ENCODE measurements at regions not wholly inside any gene's neighbourhood (a gene's known extent, or its start where the extent isn't known, plus 50 kb on each side); places are given as distances from the start of the nearest gene placed in this dataset.
"Not testable (repeated sequence)": the region's sequence is repeated elsewhere in the genome, so short reads cannot be mapped to it uniquely, and the experiment has no call there.

GRCh38 chr11:115653076-115653475 is 148.9 kb upstream of the CADM1 start:
- DNase-seq (ENCODE audit: low spot score): no peak

- no peak for DNase-seq (ENCODE audit: low spot score)
Observed at GRCh38 chr11:115652496-115652895, 148.3 kb upstream of the CADM1 start.

- DNase-seq (ENCODE audit: low spot score): no peak
Observed at GRCh38 chr11:115652094-115652493, 147.9 kb upstream of the CADM1 start.

GRCh38 chr11:115649461-115649860 is 145.2 kb upstream of the CADM1 start:
- DNase-seq (ENCODE audit: low spot score): no peak

- DNase-seq (ENCODE audit: low spot score): peak; percentile 80
Observed at GRCh38 chr11:115645631-115646317, 141.6 kb upstream of the CADM1 start.

GRCh38 chr11:115644856-115645255 is 140.6 kb upstream of the CADM1 start:
- DNase-seq (ENCODE audit: low spot score): no peak

GRCh38 chr11:115643549-115644270 is 139.5 kb upstream of the CADM1 start:
- DNase-seq (ENCODE audit: low spot score): no peak

- DNase-seq (ENCODE audit: low spot score): no peak
Observed at GRCh38 chr11:115642660-115643059, 138.4 kb upstream of the CADM1 start.

GRCh38 chr11:115637599-115638241 is 133.5 kb upstream of the CADM1 start:
- DNase-seq (ENCODE audit: low spot score): no peak

GRCh38 chr11:115636753-115637527 is 132.7 kb upstream of the CADM1 start:
- no peak for DNase-seq (ENCODE audit: low spot score)

- DNase-seq (ENCODE audit: low spot score): not testable (repeated sequence)
Observed at GRCh38 chr11:115633977-115634376, 129.8 kb upstream of the CADM1 start.

- no peak for DNase-seq (ENCODE audit: low spot score)
Observed at GRCh38 chr11:115632061-115632460, 127.8 kb upstream of the CADM1 start.

GRCh38 chr11:115631609-115632008 is 127.4 kb upstream of the CADM1 start:
- no peak for DNase-seq (ENCODE audit: low spot score)

- no peak for DNase-seq (ENCODE audit: low spot score)
Observed at GRCh38 chr11:115630214-115630613, 126.0 kb upstream of the CADM1 start.

- DNase-seq (ENCODE audit: low spot score): no peak
Observed at GRCh38 chr11:115629456-115630015, 125.3 kb upstream of the CADM1 start.

- no peak for DNase-seq (ENCODE audit: low spot score)
Observed at GRCh38 chr11:115627666-115628460, 123.6 kb upstream of the CADM1 start.

GRCh38 chr11:115627071-115627470 is 122.9 kb upstream of the CADM1 start:
- no peak for DNase-seq (ENCODE audit: low spot score)

GRCh38 chr11:115626414-115626813 is 122.2 kb upstream of the CADM1 start:
- DNase-seq (ENCODE audit: low spot score): no peak

GRCh38 chr11:115625502-115625901 is 121.3 kb upstream of the CADM1 start:
- DNase-seq (ENCODE audit: low spot score): no peak

GRCh38 chr11:115624065-115624464 is 119.8 kb upstream of the CADM1 start:
- DNase-seq (ENCODE audit: low spot score): no peak

- DNase-seq (ENCODE audit: low spot score): no peak
Observed at GRCh38 chr11:115623021-115623451, 118.8 kb upstream of the CADM1 start.
